ENCODE measurements at regions not wholly inside any gene's neighbourhood (a gene's known extent, or its start where the extent isn't known, plus 50 kb on each side); places are given as distances from the start of the nearest gene placed in this dataset.

DNA sequence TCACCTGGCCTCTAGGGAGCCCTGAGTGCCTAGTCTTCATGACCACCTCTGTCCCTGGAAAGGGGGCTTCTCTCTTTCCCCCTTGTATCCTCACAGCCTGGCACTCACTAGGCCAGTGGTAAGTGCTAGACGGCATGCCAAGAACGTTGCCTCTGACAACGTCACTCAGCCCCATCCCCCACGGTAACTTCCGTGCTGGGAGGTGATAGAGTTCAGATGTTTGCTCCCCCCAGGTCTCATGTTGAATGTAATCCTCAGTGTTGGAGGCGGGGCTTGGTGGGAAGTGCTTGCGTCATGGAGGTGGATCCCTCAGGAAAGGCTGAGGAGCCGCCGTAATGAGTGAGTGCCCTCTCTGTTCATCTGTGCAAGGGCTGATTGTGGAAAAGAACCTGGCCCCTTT, 343.3 kb upstream of the MKI67 start:
- TF ChIP-seq, protein P1, sequence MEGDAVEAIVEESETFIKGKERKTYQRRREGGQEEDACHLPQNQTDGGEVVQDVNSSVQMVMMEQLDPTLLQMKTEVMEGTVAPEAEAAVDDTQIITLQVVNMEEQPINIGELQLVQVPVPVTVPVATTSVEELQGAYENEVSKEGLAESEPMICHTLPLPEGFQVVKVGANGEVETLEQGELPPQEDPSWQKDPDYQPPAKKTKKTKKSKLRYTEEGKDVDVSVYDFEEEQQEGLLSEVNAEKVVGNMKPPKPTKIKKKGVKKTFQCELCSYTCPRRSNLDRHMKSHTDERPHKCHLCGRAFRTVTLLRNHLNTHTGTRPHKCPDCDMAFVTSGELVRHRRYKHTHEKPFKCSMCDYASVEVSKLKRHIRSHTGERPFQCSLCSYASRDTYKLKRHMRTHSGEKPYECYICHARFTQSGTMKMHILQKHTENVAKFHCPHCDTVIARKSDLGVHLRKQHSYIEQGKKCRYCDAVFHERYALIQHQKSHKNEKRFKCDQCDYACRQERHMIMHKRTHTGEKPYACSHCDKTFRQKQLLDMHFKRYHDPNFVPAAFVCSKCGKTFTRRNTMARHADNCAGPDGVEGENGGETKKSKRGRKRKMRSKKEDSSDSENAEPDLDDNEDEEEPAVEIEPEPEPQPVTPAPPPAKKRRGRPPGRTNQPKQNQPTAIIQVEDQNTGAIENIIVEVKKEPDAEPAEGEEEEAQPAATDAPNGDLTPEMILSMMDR (IDR thresholded peaks at IDR 0.05; ENCODE audit: low read depth, low read length) = no peak
- DNase-seq (ENCODE audit: low read depth in 2 of 2) = no peak
- no peak overlapping the region for H3K4me3 ChIP-seq (replicated peaks in 1 of 2; ENCODE audit: low read depth in 2 of 2, low read length in 2 of 2)

DNA sequence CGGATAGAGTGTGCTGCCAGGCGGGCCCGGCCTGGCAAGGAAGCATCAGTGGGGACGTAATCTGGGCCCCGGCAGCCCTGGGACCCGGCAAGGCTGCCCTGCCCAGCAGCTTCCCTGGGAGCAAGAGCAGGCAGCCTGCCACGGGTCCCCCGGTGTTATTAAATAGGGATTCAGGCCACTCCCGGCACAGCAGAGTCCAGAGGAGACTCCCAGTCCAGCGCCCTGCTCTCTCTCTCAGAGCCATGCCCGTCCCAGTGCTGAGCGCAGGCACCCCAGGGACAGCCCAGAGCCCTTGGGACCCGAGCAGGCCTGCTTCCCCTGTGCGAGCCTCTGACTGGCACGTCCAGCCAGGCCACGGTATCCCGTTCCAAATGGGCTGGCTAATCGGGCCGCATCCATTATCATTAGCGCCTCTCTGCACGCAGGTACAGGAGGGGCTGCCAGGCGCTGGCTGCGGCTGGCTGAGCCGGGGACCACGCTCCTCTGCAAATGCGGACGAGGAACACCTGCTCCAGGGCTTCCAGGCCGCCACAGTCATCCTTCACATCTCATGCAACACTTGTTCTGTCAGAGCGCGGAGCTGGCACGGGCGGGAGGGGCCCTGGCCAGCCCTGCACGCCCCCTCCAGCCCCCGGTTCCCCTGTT, 344.2 kb upstream of the MKI67 start:
- TF ChIP-seq, protein P1 (IDR thresholded peaks at IDR 0.05; ENCODE audit: low read depth, low read length) = no peak

DNA sequence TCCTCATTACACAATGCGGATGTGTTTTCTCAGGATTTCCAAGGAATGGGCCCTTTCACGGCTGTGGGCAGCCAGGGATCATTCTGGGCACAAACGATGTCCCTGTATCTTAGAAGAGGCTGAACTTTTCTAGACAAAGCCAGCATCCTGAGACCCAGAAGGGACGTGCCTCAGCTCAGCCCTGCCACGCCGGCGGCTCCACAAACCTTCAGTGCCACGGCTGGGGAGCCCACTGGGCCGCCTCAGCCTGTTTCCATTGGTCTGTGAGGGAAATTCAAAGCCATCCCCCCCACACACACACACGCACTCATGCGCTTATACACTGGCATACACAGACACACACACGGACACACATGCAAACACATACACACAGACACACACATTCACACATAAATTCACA, 344.9 kb upstream of the MKI67 start:
- DNase-seq (ENCODE audit: low read depth in 2 of 2) = no peak
- H3K4me3 ChIP-seq (replicated peaks in 1 of 2; ENCODE audit: low read depth in 2 of 2, low read length in 2 of 2) = no peak overlapping the region
- TF ChIP-seq, protein P1 (IDR thresholded peaks at IDR 0.05; ENCODE audit: low read depth, low read length) = no peak

More for the DNA sequence above, 344.2 kb upstream of the MKI67 start:
- no peak overlapping the region for H3K4me3 ChIP-seq (replicated peaks in 1 of 2; ENCODE audit: low read depth in 2 of 2, low read length in 2 of 2)
- no peak for DNase-seq (ENCODE audit: low read depth in 2 of 2)

DNA sequence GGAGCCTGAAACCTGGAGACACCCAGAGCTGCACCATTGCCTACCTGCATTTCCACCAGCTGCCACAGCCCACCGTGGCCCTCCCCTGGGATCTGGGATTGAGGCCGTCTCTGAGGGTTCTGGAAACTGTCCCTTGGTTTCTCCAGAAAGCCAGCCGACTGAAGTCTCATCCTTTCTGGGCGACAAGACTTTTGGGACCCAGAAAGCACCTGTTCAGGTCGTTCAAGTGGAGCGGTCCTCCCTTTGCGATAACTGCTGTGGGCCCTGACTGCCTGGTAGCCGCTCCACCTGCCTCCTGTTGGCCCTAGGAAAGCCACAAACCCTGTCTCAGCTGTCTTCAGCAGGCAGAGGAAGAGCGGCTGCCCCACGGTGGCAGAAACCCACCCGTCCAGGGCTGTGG, 346.0 kb upstream of the MKI67 start:
- no peak for DNase-seq (ENCODE audit: low read depth in 2 of 2)
- H3K4me3 ChIP-seq (replicated peaks in 1 of 2; ENCODE audit: low read depth in 2 of 2, low read length in 2 of 2) = no peak overlapping the region
- TF ChIP-seq, protein P1 (IDR thresholded peaks at IDR 0.05; ENCODE audit: low read depth, low read length) = no peak

DNA sequence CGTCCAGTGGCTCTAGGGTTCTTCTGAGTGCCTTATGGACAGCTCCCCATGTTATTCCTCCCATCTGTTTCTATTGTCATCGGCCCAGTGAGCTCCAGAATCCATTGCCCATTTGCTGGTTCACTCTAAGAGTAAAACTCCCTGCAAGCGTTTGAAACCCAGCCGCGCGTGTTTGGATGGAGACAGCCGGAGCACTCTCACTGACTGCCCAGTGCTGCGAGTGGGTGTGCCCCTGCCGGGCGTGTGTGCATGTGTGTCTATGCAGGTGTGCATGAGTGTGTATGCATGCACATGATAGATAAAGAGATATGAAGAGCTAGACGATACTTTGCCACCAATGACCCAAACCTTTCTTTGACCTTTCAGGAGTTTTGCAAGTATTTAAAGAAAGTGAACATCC, 347.2 kb upstream of the MKI67 start:
- no peak overlapping the region for H3K4me3 ChIP-seq (replicated peaks in 1 of 2; ENCODE audit: low read depth in 2 of 2, low read length in 2 of 2)
- TF ChIP-seq, protein P1 (IDR thresholded peaks at IDR 0.05; ENCODE audit: low read depth, low read length) = no peak
- no peak for DNase-seq (ENCODE audit: low read depth in 2 of 2)

DNA sequence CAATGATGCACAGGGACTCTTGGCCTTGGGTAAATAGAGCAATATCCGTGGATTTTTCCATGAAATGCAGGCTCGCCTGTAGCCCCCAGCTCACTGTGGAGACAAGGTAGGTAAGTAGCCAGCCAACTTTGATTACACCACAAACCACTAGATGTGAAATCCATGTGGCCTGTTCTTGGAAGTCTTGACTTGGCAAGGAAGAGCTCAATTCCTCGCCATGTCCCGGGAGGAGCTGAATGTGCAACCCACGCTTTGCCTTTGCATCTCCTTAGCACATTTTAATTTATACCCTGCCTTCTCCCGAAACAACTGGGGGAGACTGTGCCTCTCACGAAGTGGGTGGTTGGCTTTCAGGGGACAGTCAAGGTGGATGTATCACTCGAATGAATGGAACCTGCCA, 347.7 kb upstream of the MKI67 start:
- DNase-seq (ENCODE audit: low read depth in 2 of 2) = no peak
- TF ChIP-seq, protein P1 (IDR thresholded peaks at IDR 0.05; ENCODE audit: low read depth, low read length) = no peak
- H3K4me3 ChIP-seq (replicated peaks in 1 of 2; ENCODE audit: low read depth in 2 of 2, low read length in 2 of 2) = no peak overlapping the region

DNA sequence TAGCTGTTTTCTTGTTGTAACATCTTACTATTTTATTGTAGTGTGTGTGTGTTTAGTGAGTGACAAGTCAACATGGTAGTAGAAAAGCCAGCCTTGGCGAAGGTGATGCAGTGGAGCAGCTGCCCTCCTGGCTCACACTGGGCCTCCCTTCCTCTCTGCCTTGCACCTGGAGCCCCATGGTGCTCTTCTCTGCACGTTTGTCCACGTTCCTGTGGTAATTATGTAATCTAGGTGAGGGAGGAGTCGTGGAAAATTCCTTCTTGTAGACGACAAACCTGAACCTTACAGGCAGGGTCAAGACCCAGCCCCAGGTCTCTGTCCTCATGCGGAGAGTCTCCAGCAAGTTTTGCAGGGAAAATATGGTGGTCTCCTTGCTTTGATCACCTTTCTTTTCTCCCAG, 348.3 kb upstream of the MKI67 start:
- no peak overlapping the region for H3K4me3 ChIP-seq (replicated peaks in 1 of 2; ENCODE audit: low read depth in 2 of 2, low read length in 2 of 2)
- TF ChIP-seq, protein P1 (IDR thresholded peaks at IDR 0.05; ENCODE audit: low read depth, low read length) = no peak
- DNase-seq (ENCODE audit: low read depth in 2 of 2) = no peak
